Upper lobe of left lung (tissue), 4 donors: ENCODE measurements at regions not wholly inside any gene's neighbourhood (a gene's known extent, or its start where the extent isn't known, plus 50 kb on each side); places are given as distances from the start of the nearest gene placed in this dataset.

Source experiments
- CTCF ChIP-seq, 6 experiments: fragments of 450-650 bp in 4 of 6; fragments of 200-600 bp in 2 of 6; sonication (generic) in 2 of 6; IDR thresholded peaks; one replicate each; pipeline ENCODE4 v1.5.1; 2016 to 2019; ENCODE audit warnings: antibody characterized with exemption in 6 of 6
- POLR2A ChIP-seq, 4 donors: fragments of 450-650 bp; IDR thresholded peaks; one replicate each; pipeline ENCODE4 v1.5.1; 2016 to 2017; ENCODE audit warnings: antibody characterized with exemption in 4 of 4, mild to moderate bottlenecking in 2 of 4
- POLR2AphosphoS5 ChIP-seq, 2 donors: sonication (generic); formaldehyde crosslinking; IDR thresholded peaks; one replicate each; pipeline ENCODE4 v1.5.1; 2017; ENCODE audit warnings: antibody characterized with exemption in 2 of 2

GRCh38 chr12:42919691-42920090, 330.1 kb upstream of the PRICKLE1 start:
- no peak for TF ChIP-seq POLR2A (IDR thresholded peaks at IDR 0.05)
- no peak for TF ChIP-seq CTCF (IDR thresholded peaks at IDR 0.05)
- no peak for TF ChIP-seq POLR2AphosphoS5 (IDR thresholded peaks at IDR 0.05)
